NCI-H1694 (cell line): ENCODE measurements at regions not wholly inside any gene's neighbourhood (a gene's known extent, or its start where the extent isn't known, plus 50 kb on each side); places are given as distances from the start of the nearest gene placed in this dataset.
"Not testable (repeated sequence)": the region's sequence is repeated elsewhere in the genome, so short reads cannot be mapped to it uniquely, and the experiment has no call there.

Experiments used
- DNase-seq: peaks from one replicate; lab custom pipeline; 2025; lab: John Stamatoyannopoulos, UW

- no peak for DNase-seq
These were observed 90.6 kb upstream of the LHX1 start for GRCh38 chr17:36846410-36847292.

GRCh38 chr17:36848008-36848902 lies 89.0 kb upstream of the LHX1 start:
- no peak for DNase-seq

- not testable (repeated sequence) for DNase-seq
These were observed 88.3 kb upstream of the LHX1 start for GRCh38 chr17:36849020-36849419.

GRCh38 chr17:36849871-36850348 lies 87.4 kb upstream of the LHX1 start:
- no peak for DNase-seq

GRCh38 chr17:36850790-36851189 lies 86.5 kb upstream of the LHX1 start:
- DNase-seq = no peak

GRCh38 chr17:36851250-36851649 lies 86.0 kb upstream of the LHX1 start:
- DNase-seq = no peak

GRCh38 chr17:36852478-36852877 lies 84.8 kb upstream of the LHX1 start:
- DNase-seq = not testable (repeated sequence)

GRCh38 chr17:36854982-36855381 lies 82.3 kb upstream of the LHX1 start:
- no peak for DNase-seq

GRCh38 chr17:36855459-36855858 lies 81.8 kb upstream of the LHX1 start:
- no peak for DNase-seq

GRCh38 chr17:36856222-36856621 lies 81.1 kb upstream of the LHX1 start:
- DNase-seq = no peak

GRCh38 chr17:36856903-36857381 lies 80.3 kb upstream of the LHX1 start:
- peak; percentile 94 for DNase-seq

GRCh38 chr17:36857698-36858097 lies 79.6 kb upstream of the LHX1 start:
- peak; percentile 53 for DNase-seq

GRCh38 chr17:36858119-36859002 lies 78.9 kb upstream of the LHX1 start:
- DNase-seq = peak; percentile 52

- DNase-seq = no peak
These were observed 78.3 kb upstream of the LHX1 start for GRCh38 chr17:36859003-36859300.

GRCh38 chr17:36859706-36860105 lies 77.6 kb upstream of the LHX1 start:
- DNase-seq = no peak

- no peak for DNase-seq
These were observed 75.7 kb upstream of the LHX1 start for GRCh38 chr17:36861531-36861930.

- no peak for DNase-seq
These were observed 75.0 kb upstream of the LHX1 start for GRCh38 chr17:36862116-36862920.

GRCh38 chr17:36863131-36863530 lies 74.1 kb upstream of the LHX1 start:
- no peak for DNase-seq

- no peak for DNase-seq
These were observed 73.3 kb upstream of the LHX1 start for GRCh38 chr17:36863676-36864612.
